Activated naive CD4-positive, alpha-beta T cell treated with Interleukin-2 at 50 U/mL for 16 hours (primary cell): ENCODE measurements at regions not wholly inside any gene's neighbourhood (a gene's known extent, or its start where the extent isn't known, plus 50 kb on each side); places are given as distances from the start of the nearest gene placed in this dataset.

Source experiments
- DNase-seq: peaks from one replicate; pipeline ENCODE4 v3.0.0-alpha.2; 2020

DNA sequence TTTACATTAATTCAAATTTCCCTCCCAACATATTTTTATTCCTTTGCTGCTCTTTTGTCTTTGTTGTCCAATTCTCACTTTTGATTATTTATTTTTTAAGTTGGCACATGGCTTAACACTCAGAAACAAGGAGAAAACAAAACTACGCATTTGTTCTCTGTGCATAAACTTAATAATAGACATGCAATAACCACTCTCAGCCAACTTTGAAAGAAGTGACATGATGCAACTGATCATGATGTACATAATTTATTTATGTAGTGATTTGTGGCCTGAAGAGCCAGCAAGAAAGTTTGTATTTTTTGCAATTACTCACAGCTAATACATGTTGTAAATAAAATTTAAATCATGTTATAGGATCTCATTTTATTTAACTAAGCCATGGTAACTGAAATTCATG, 942.8 kb upstream of the PIK3C3 start:
- no peak for DNase-seq

GRCh38 chr18:41009926-41010325, 945.1 kb upstream of the PIK3C3 start:
- no peak for DNase-seq

GRCh38 chr18:41004324-41004723, 950.7 kb upstream of the PIK3C3 start:
- no peak for DNase-seq

GRCh38 chr18:40995529-40995928, 959.5 kb upstream of the PIK3C3 start:
- no peak for DNase-seq

- DNase-seq: no peak
Observed at GRCh38 chr18:40993363-40993762, 961.7 kb upstream of the PIK3C3 start.

DNA sequence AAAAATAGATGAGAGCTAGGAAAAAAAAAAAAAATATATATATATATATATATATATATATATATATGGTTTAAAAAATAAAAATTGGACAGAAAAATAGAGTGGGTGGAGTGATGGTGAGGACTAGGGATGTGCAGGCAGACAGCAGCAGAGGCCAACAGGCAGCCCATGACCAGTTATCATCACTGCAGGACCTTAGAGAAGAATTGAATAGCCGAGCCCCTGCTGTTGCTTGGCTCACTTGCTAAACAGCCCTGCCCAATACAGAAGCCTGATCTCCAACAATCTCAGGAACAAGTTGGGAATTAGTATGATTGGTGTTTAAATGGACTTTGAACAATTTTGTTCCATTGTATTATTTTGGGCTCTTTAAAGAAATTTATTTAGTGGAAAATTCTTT, 967.5 kb upstream of the PIK3C3 start:
- DNase-seq: no peak

- DNase-seq: no peak
Observed at GRCh38 chr18:40985436-40985835, 969.6 kb upstream of the PIK3C3 start.

DNA sequence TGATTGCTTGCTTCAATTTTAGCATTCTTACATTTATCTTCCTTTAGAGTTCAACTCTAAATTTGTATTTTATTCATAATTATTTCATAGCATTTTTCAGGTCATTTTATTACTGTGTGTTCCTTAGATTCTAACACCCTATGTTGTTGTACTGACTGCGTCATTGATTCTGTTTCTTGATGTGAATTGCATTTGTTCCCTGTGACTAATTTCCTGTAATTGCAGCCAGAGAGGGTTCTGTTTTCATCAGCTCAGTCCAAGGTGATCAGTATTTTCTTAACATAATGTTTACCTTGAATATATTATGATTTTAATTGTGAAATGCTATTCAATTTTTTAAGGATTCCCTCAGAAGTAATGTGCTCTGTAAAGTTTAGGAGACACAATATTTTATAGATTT, 970.2 kb upstream of the PIK3C3 start:
- DNase-seq: no peak

DNA sequence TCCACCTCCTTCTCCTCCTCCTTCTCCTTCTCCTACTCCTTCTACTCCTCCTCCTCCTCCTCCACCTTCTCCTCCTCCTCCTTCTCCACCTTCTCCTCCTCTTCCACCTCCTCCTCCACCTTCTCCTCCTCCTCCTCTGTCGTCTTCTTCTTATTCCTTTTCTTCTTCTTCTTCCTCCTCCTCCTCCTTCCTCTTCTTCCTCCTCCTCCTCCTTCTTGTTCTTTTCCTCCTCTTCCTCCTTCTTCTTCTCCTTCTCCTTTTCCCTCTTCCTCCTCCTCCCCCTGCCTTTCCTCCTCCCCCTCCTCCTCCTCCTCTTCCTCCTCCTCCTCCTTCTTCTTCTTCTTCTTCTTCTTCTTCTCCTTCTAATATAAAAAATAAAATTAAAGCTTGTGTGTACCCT, 971.2 kb upstream of the PIK3C3 start:
- no peak for DNase-seq

DNA sequence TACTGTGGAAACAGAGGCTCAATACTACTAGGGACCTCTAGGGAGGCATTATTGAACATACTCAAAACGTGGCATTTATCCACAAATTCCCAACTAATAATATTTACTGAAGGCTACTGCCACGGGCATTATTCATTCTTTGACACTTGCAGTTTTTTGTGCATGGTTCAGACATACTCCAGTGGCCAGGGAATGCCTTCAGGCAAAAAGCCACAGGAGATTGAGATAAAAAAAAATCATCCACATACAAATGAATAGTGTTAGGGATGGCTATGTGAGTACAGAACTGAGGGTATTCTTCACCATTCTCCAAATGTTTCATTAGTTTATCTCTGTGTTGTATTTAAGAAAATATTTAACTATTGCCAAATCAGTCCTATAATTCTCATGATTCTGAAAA, 974.9 kb upstream of the PIK3C3 start:
- DNase-seq: no peak

DNA sequence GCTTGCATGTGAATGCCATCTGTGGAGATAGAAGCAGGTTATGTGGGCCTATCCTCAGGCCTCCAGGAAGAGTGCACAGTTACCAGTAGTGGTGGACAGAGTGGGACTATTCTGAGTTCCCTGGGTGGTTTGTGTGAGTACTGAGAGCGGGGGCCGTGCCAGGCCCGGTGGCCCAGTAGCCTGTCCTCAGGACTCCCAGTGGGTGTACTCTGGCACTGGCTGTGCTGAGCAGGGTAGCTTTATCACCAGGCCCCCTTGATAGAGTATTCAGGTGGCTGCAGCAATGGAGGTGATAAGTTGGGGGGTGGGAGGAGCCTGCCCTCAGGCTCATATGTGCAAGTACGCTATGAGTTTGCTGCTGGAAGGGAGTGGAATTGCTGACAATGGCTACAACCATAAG, 979.0 kb upstream of the PIK3C3 start:
- DNase-seq: no peak

- DNase-seq: no peak
Observed at GRCh38 chr18:40974448-40974847, 980.6 kb upstream of the PIK3C3 start.

GRCh38 chr18:40962784-40963183, 992.2 kb upstream of the PIK3C3 start:
- no peak for DNase-seq

GRCh38 chr18:40957533-40958070, 997.4 kb upstream of the PIK3C3 start:
- no peak for DNase-seq

- no peak for DNase-seq
Observed at GRCh38 chr18:40956213-40956612, 998.8 kb upstream of the PIK3C3 start.

DNA sequence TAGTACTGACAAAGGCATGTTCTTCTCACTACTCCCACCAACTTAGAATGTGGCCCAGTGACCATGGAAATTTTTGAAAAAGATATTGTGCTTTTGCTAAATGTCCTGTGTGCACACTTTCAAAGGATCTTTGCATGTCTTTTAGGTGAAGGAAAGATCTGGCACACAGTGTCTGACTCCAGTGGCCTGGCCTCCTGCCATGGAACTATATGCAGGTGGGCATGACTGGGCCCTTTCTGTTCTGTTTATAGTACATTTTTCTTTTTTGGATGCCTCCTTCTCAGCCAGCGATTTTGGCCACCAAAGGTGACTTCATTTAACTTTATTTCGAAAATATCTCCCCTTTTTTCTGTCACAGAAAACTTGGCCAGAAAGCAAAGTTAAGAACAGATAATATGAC, 999.7 kb upstream of the PIK3C3 start:
- DNase-seq: no peak

- no peak for DNase-seq
Observed at GRCh38 chr18:40949114-40949950, 1005.7 kb upstream of the PIK3C3 start.

DNA sequence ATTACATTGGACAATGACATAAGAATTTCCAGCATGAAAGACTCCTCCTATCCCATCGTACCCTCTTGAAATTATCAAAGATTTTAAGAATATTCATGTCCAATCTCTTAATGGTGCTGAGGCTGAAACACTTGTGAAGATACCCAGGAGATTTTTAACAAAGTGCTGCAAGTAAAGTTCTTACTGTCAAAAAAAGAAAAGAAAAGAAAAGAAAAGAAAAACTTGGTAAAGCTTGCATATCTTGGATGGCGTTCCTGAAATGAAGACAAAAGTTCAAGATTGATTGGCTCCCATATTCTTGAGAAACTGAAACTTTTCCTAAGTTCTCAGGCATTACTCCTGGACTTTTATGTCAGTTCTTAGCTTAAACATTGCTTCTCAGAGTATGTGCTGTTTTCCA, 1010.5 kb upstream of the PIK3C3 start:
- DNase-seq: no peak

GRCh38 chr18:40939656-40940515, 1015.1 kb upstream of the PIK3C3 start:
- DNase-seq: no peak

DNA sequence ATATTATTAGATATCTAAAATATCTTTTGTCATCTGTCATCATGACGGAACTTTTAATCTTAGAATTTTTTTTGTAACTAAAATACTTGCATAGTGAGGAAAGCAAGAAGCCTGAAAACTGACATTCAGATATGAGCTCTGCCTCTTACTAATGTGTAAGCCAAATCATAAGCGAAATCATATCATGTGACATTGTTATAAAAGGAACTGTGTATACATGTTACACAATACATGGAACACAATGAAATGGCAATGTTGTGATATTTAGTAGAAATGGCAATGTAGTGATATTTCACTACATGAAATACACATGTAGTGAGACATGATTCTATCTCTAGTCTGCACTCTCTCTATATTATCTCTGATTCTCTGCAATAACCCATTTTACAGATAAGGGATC, 1016.4 kb upstream of the PIK3C3 start:
- DNase-seq: no peak

GRCh38 chr18:40937386-40937785, 1017.6 kb upstream of the PIK3C3 start:
- DNase-seq: no peak

DNA sequence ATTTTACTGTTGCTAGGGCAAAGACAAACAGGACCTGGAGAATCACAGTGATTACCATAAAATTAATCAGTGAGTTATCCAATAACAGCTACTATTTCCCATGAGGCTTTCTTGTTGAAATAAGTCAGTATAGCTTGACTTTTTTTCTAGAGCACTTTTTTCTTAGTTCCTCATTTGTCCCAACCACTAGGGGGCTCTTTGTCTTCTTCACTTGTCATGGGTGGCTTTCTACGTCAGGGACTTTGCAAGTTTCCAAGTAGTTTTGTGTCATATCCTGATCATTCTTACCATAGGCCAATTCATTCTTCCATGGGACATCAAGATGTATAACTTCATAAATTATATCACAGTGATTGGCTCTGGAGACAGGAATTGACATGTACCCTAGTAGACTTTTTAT, 1019.6 kb upstream of the PIK3C3 start:
- DNase-seq: no peak

- DNase-seq: no peak
Observed at GRCh38 chr18:40932862-40933261, 1022.2 kb upstream of the PIK3C3 start.
